ENCODE measurements at regions not wholly inside any gene's neighbourhood (a gene's known extent, or its start where the extent isn't known, plus 50 kb on each side); places are given as distances from the start of the nearest gene placed in this dataset.

- Mint-ChIP-seq H3K4me3 (no peak overlapping the region), H3K27ac (no peak overlapping the region), H3K36me3 (no peaks in the 10 kb centered on the region), H3K27me3 (ENCODE audit: insufficient read depth, low read depth) (peaks cover 2% of the 10 kb centered on the region), H3K9me3 (peaks cover 2% of the 10 kb centered on the region), H3K4me1 (no peaks in the 10 kb centered on the region)
- no peaks in the 10 kb centered on the region for H3K4me1 ChIP-seq
- H3K9me3 ChIP-seq (ENCODE audit: low read depth) = no peaks in the 10 kb centered on the region
- no peaks in the 10 kb centered on the region for H3F3A ChIP-seq (ENCODE audit: low read depth)
- H3K27ac ChIP-seq = no peak overlapping the region
- no peaks in the 10 kb centered on the region for H3K27me3 ChIP-seq
- no peak for DNase-seq (ENCODE audit: low spot score)
- TF ChIP-seq EZH2phosphoT487 (IDR thresholded peaks at IDR 0.05) (no peak), EZH2 (IDR thresholded peaks at IDR 0.05) (no peak)
- TF ChIP-seq, protein P1, sequence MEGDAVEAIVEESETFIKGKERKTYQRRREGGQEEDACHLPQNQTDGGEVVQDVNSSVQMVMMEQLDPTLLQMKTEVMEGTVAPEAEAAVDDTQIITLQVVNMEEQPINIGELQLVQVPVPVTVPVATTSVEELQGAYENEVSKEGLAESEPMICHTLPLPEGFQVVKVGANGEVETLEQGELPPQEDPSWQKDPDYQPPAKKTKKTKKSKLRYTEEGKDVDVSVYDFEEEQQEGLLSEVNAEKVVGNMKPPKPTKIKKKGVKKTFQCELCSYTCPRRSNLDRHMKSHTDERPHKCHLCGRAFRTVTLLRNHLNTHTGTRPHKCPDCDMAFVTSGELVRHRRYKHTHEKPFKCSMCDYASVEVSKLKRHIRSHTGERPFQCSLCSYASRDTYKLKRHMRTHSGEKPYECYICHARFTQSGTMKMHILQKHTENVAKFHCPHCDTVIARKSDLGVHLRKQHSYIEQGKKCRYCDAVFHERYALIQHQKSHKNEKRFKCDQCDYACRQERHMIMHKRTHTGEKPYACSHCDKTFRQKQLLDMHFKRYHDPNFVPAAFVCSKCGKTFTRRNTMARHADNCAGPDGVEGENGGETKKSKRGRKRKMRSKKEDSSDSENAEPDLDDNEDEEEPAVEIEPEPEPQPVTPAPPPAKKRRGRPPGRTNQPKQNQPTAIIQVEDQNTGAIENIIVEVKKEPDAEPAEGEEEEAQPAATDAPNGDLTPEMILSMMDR (IDR thresholded peaks at IDR 0.05) = no peak
- H3K79me2 ChIP-seq (ENCODE audit: low read depth) = no peaks in the 10 kb centered on the region
- no peaks in the 10 kb centered on the region for H3K36me3 ChIP-seq
- H4K20me1 ChIP-seq (ENCODE audit: low read depth) = no peaks in the 10 kb centered on the region
- H3K9ac ChIP-seq = no peak overlapping the region
- H3K4me2 ChIP-seq = no peak overlapping the region
- H3K4me3 ChIP-seq = no peak overlapping the region
- no peak overlapping the region for H2AFZ ChIP-seq (replicated peaks)
Measured at GRCh38 chr10:9274206-9274755, 1219.8 kb downstream of the GATA3 start.

DNA sequence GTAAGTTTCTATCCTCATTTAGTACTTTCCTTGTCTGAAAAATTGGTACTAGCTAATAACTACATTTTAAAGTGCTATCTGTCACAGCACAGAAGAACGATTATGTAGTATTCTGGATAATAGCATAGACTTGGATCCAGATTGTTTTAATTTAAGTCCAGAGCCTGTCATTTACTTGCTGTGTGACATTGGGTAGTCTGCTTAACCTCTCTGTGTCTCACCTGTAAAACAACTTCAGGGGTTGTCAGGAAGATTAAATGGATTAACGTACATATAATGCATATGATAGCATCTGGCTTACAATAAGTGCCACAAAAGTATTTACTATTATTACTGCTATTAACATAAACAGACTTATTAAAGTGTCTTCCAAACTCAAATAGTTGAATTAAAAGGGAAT, 1221.4 kb downstream of the GATA3 start:
- H4K20me1 ChIP-seq (ENCODE audit: low read depth) = no peaks in the 10 kb centered on the region

GRCh38 chr10:9285690-9286089, 1231.2 kb downstream of the GATA3 start:
- Mint-ChIP-seq H3K36me3 (no peaks in the 10 kb centered on the region), H3K4me3 (no peak overlapping the region), H3K4me1 (no peaks in the 10 kb centered on the region), H3K27me3 (ENCODE audit: insufficient read depth, low read depth) (no peaks in the 10 kb centered on the region), H3K27ac (no peak overlapping the region), H3K9me3 (no peaks in the 10 kb centered on the region)
- no peaks in the 10 kb centered on the region for H3K36me3 ChIP-seq
- no peak overlapping the region for H3K4me2 ChIP-seq
- H3K9ac ChIP-seq = no peak overlapping the region
- no peak overlapping the region for H3K27ac ChIP-seq
- H3F3A ChIP-seq (ENCODE audit: low read depth) = no peaks in the 10 kb centered on the region
- H3K4me1 ChIP-seq = no peaks in the 10 kb centered on the region
- DNase-seq (ENCODE audit: low spot score) = no peak
- H3K9me3 ChIP-seq (ENCODE audit: low read depth) = no peaks in the 10 kb centered on the region
- no peak overlapping the region for H3K4me3 ChIP-seq
- no peak for TF ChIP-seq EZH2 (IDR thresholded peaks at IDR 0.05)
- TF ChIP-seq, protein P1 (IDR thresholded peaks at IDR 0.05) = no peak
- TF ChIP-seq EZH2phosphoT487 (IDR thresholded peaks at IDR 0.05) = no peak
- H3K79me2 ChIP-seq (ENCODE audit: low read depth) = no peaks in the 10 kb centered on the region
- H4K20me1 ChIP-seq (ENCODE audit: low read depth) = no peaks in the 10 kb centered on the region
- no peak overlapping the region for H2AFZ ChIP-seq (replicated peaks)
- H3K27me3 ChIP-seq = no peaks in the 10 kb centered on the region

More for the DNA sequence above, 1221.4 kb downstream of the GATA3 start:
- H3K27me3 Mint-ChIP-seq (ENCODE audit: insufficient read depth, low read depth) = peaks cover 4% of the 10 kb centered on the region
- H3K27me3 ChIP-seq = no peaks in the 10 kb centered on the region
- H3K4me3 ChIP-seq = no peak overlapping the region
- no peak for DNase-seq (ENCODE audit: low spot score)
- no peak overlapping the region for H3K4me3 Mint-ChIP-seq
- TF ChIP-seq EZH2 (IDR thresholded peaks at IDR 0.05) (no peak), EZH2phosphoT487 (IDR thresholded peaks at IDR 0.05) (no peak)
- TF ChIP-seq, protein P1 (IDR thresholded peaks at IDR 0.05) = no peak
- no peak overlapping the region for H3K4me2 ChIP-seq
- H3K9me3 ChIP-seq (ENCODE audit: low read depth) = no peaks in the 10 kb centered on the region
- H3K9ac ChIP-seq = no peak overlapping the region
- no peaks in the 10 kb centered on the region for H3F3A ChIP-seq (ENCODE audit: low read depth)
- H3K4me1 ChIP-seq = no peaks in the 10 kb centered on the region
- H3K36me3 ChIP-seq = no peaks in the 10 kb centered on the region
- H3K9me3 Mint-ChIP-seq = peaks cover 2% of the 10 kb centered on the region
- no peak overlapping the region for H3K27ac Mint-ChIP-seq
- no peaks in the 10 kb centered on the region for H3K4me1 Mint-ChIP-seq
- H2AFZ ChIP-seq (replicated peaks) = no peak overlapping the region
- H3K27ac ChIP-seq = no peak overlapping the region
- no peaks in the 10 kb centered on the region for H3K36me3 Mint-ChIP-seq
- no peaks in the 10 kb centered on the region for H3K79me2 ChIP-seq (ENCODE audit: low read depth)

All from neural progenitor cell (in vitro differentiated cells).